ENCODE measurements at regions not wholly inside any gene's neighbourhood (a gene's known extent, or its start where the extent isn't known, plus 50 kb on each side); places are given as distances from the start of the nearest gene placed in this dataset.
"Not testable (repeated sequence)": the region's sequence is repeated elsewhere in the genome, so short reads cannot be mapped to it uniquely, and the experiment has no call there.

DNA sequence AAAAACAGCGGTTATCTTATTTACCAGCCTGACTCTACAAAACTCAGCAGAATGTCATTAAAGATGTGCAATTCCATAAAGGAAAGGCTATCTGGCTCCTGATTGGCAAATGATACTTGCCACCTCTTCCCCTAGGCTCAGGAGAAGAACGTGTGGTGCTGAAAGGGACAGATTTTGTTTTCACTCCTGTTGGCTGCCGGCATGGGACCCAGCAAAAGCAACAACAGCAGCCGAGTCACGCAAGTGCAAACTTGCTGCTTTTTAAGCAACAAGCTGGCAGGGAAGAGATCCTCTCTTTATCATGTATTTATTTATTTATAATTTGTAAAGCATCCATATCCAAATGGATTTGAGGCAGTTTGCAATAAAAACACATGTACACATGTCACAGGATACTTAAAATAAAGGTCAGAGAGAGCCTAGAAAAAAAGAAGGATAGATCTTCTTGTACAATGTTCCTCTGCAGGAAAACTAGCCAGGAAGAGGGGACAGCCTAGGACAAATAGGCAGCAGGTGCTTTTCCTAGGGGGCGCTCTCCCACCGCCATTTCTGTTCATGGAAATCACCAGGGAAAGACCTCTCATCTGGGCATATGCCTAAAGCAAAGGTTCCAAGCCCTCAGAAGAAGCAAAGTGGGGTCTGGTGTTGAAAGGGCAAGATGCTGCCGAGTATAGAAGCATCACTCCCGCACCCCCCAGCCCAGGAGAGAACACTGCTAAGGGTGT lies 799.3 kb downstream of the BCL11A start:
- no peak overlapping the region for H3K4me3 ChIP-seq (ENCODE audit: low read length)
- DNase-seq (ENCODE audit: low read depth), result no peak
- TF ChIP-seq, protein P1, sequence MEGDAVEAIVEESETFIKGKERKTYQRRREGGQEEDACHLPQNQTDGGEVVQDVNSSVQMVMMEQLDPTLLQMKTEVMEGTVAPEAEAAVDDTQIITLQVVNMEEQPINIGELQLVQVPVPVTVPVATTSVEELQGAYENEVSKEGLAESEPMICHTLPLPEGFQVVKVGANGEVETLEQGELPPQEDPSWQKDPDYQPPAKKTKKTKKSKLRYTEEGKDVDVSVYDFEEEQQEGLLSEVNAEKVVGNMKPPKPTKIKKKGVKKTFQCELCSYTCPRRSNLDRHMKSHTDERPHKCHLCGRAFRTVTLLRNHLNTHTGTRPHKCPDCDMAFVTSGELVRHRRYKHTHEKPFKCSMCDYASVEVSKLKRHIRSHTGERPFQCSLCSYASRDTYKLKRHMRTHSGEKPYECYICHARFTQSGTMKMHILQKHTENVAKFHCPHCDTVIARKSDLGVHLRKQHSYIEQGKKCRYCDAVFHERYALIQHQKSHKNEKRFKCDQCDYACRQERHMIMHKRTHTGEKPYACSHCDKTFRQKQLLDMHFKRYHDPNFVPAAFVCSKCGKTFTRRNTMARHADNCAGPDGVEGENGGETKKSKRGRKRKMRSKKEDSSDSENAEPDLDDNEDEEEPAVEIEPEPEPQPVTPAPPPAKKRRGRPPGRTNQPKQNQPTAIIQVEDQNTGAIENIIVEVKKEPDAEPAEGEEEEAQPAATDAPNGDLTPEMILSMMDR (conservative IDR thresholded peaks at IDR 0.05; ENCODE audit: low read depth, low read length), result no peak

DNA sequence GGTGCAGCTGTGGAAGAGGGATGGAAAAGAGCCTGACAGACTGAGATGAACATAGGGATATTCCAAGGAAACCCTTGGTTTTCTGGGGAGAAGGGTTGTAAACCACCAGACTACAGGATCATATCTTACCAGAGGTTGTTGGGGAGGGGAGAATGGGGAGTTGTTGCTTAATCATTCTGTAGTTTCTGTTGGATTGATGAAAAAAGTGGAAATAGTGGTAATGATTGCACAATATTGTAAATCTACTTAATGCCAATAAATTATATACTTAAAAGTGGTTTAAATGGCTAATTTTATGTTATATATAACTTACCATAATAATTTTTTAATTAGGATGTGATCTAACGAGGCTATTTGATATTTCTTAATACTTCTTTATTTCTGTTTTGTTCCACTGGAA lies 800.9 kb downstream of the BCL11A start:
- TF ChIP-seq, protein P1 (conservative IDR thresholded peaks at IDR 0.05; ENCODE audit: low read depth, low read length), result no peak
- no peak for DNase-seq (ENCODE audit: low read depth)
- H3K4me3 ChIP-seq (ENCODE audit: low read length), result no peak overlapping the region

DNA sequence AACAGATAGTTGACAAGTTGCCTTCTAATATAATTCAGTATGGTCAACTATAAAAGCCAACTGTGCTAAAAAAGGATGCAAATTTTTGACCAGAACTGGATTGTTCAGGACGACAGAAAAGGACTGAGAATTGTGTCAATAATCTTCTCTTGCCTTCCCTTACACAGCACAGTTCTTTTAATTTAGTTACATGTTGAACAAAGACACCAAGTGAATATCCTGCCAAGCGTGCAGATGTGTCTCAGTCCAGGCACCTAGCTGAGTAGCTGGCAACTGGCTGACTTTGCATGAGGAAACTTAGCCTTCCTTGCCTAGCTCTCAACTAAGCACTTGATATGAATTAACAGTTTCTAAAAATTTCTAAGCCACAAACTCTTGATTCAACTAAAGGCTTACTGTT lies 801.4 kb downstream of the BCL11A start:
- DNase-seq (ENCODE audit: low read depth), result no peak
- TF ChIP-seq, protein P1 (conservative IDR thresholded peaks at IDR 0.05; ENCODE audit: low read depth, low read length), result no peak
- H3K4me3 ChIP-seq (ENCODE audit: low read length), result no peak overlapping the region

DNA sequence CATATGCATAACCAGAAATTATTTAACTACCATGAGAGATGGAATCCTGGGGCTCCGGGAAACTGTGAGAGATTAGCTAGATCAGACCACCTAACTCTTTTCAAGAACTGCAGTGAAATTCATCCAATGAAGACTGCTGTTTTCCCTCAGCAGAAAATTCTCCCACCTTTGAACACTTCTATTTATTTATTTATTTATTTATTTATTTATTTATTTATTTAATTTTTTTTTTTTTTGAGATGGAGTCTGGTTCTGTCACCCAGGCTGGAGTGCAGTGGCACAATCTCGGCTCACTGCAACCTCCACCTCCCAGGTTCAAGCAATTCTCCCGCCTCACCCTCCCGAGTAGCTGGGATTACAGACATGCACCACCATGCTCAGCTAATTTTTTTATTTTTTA lies 802.2 kb downstream of the BCL11A start:
- not testable (repeated sequence) for H3K4me3 ChIP-seq (ENCODE audit: low read length); DNase-seq (ENCODE audit: low read depth)

DNA sequence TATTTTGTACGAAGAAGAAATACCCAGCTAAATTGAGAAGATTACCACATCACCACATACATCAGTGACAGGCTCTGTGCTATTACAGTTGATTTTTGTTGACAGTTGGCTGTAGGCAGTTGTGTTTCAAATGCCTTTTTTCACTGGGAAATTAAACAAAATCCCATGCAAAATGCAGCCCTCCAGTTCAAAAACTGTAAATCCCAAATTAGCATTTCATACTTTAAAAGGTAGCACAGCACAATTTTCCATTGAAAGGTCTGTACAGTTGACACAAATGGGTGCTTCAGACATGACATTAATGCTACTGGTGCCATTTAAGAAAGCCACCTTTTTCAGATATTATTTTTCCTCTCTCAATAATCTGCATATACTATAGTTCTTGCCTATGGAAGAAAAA lies 807.2 kb downstream of the BCL11A start:
- no peak for DNase-seq (ENCODE audit: low read depth)
- H3K4me3 ChIP-seq (ENCODE audit: low read length), result no peak overlapping the region
- TF ChIP-seq, protein P1 (conservative IDR thresholded peaks at IDR 0.05; ENCODE audit: low read depth, low read length), result no peak

DNA sequence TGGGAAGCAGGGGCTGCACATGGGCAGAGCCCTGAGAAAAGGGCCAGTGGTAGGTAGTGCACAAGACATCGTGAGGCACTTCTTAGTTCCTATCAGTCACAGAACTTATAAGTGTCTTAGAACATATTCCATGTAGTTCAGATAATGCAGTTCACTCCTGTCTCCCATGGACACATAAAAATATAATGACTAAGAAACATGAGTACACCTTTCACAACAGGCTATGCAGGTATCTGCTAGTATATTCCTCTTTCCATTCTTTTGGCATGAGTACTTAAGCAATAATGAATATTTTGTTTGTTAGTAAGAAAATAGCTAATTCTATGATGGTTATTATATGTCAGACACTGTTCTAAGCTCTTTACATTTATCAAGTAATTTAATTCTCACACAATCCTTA lies 808.4 kb downstream of the BCL11A start:
- no peak for DNase-seq (ENCODE audit: low read depth)
- H3K4me3 ChIP-seq (ENCODE audit: low read length), result no peak overlapping the region
- TF ChIP-seq, protein P1 (conservative IDR thresholded peaks at IDR 0.05; ENCODE audit: low read depth, low read length), result no peak

DNA sequence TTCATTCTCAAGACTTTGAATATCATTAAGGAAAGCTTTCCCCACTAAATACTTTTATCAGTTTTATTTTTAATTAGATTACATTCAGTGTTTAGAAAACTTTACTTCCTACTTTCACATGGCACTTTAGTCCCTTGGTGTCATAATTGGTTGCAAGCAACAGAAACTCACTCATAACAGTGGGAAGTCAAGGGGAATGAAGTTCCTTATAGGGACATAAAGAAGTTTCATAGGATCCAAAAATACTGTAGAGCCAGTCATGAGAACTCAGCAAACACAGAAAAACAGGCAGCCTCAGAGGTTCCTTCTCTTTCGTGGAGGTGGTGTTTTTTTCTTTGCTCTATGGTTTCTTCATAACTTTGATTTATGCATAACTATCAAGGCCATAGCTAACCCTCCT lies 809.0 kb downstream of the BCL11A start:
- DNase-seq (ENCODE audit: low read depth), result no peak
- no peak overlapping the region for H3K4me3 ChIP-seq (ENCODE audit: low read length)
- TF ChIP-seq, protein P1 (conservative IDR thresholded peaks at IDR 0.05; ENCODE audit: low read depth, low read length), result no peak

All from retinal pigment epithelial cell (primary cell).